GM06990 (cell line): ENCODE measurements at regions not wholly inside any gene's neighbourhood (a gene's known extent, or its start where the extent isn't known, plus 50 kb on each side); places are given as distances from the start of the nearest gene placed in this dataset.

Source experiments
- DNase-seq: peaks from one replicate; pipeline ENCODE4 v3.0.0-alpha.2; 2011; ENCODE audit not compliant: insufficient read length; ENCODE audit errors: extremely low read depth
- H3K27me3 ChIP-seq: replicated peaks from 2 replicates; pipeline ENCODE4 v1.6.0; 2011; ENCODE audit warnings: low read length; ENCODE audit not compliant: control insufficient read depth, insufficient read depth
- H3K36me3 ChIP-seq: 2 replicates; pipeline ENCODE4 v1.5.1; 2011; ENCODE audit warnings: low read length; ENCODE audit not compliant: control insufficient read depth, insufficient read depth
- H3K4me3 ChIP-seq: replicated peaks from 2 replicates; pipeline ENCODE4 v1.5.1; 2011; ENCODE audit warnings: low read depth, mild to moderate bottlenecking, control low read depth, low read length
- CTCF ChIP-seq: IDR thresholded peaks from 2 replicates; pipeline ENCODE4 v1.5.1; 2011; ENCODE audit warnings: low read length, control low read depth, mild to moderate bottlenecking, inconsistent platforms; ENCODE audit not compliant: insufficient read depth, poor library complexity, severe bottlenecking

GRCh38 chr4:188627892-188628291 is 488.7 kb downstream of the TRIML1 start:
- no peaks in the 10 kb centered on the region for H3K27me3 ChIP-seq
- H3K4me3 ChIP-seq, result no peak overlapping the region
- no peak for DNase-seq
- H3K36me3 ChIP-seq, result no peaks in the 10 kb centered on the region
- no peak for TF ChIP-seq CTCF

GRCh38 chr4:188639479-188640100 is 500.3 kb downstream of the TRIML1 start:
- Histone ChIP-seq H3K36me3 (no peaks in the 10 kb centered on the region), H3K27me3 (no peaks in the 10 kb centered on the region), H3K4me3 (no peak overlapping the region)
- TF ChIP-seq CTCF, result no peak
- no peak for DNase-seq

- H3K4me3 ChIP-seq, result no peak overlapping the region
- DNase-seq, result no peak
- no peak for TF ChIP-seq CTCF
- no peaks in the 10 kb centered on the region for H3K27me3 ChIP-seq
- no peaks in the 10 kb centered on the region for H3K36me3 ChIP-seq
These were observed 508.7 kb downstream of the TRIML1 start for GRCh38 chr4:188647820-188648370.

GRCh38 chr4:188649635-188650034 is 510.4 kb downstream of the TRIML1 start:
- no peak for DNase-seq
- Histone ChIP-seq H3K4me3 (no peak overlapping the region), H3K36me3 (no peaks in the 10 kb centered on the region), H3K27me3 (no peaks in the 10 kb centered on the region)
- no peak for TF ChIP-seq CTCF

- H3K27me3 ChIP-seq, result no peaks in the 10 kb centered on the region
- no peaks in the 10 kb centered on the region for H3K36me3 ChIP-seq
- no peak for DNase-seq
- TF ChIP-seq CTCF, result no peak
- H3K4me3 ChIP-seq, result no peak overlapping the region
These were observed 511.3 kb downstream of the TRIML1 start for GRCh38 chr4:188650516-188650915.

GRCh38 chr4:188657365-188657764 is 518.1 kb downstream of the TRIML1 start:
- Histone ChIP-seq H3K36me3 (no peaks in the 10 kb centered on the region), H3K27me3 (no peaks in the 10 kb centered on the region), H3K4me3 (no peak overlapping the region)
- TF ChIP-seq CTCF, result no peak
- no peak for DNase-seq
